Esophagus muscularis mucosa (tissue), 4 donors: ENCODE measurements at regions not wholly inside any gene's neighbourhood (a gene's known extent, or its start where the extent isn't known, plus 50 kb on each side); places are given as distances from the start of the nearest gene placed in this dataset.

Source experiments
- EP300 ChIP-seq: sonication (generic); formaldehyde crosslinking; IDR thresholded peaks from one replicate; pipeline ENCODE4 v1.6.1; 2017; ENCODE audit warnings: antibody characterized with exemption
- POLR2A ChIP-seq: fragments of 450-650 bp; IDR thresholded peaks from one replicate; pipeline ENCODE4 v1.6.1; 2017; ENCODE audit warnings: antibody characterized with exemption, moderate library complexity, mild to moderate bottlenecking, low read depth
- POLR2AphosphoS5 ChIP-seq, 2 donors: sonication (generic); formaldehyde crosslinking; IDR thresholded peaks; one replicate each; pipeline ENCODE4 v1.6.1; 2017; ENCODE audit warnings: antibody characterized with exemption in 2 of 2
- TF ChIP-seq, protein P1 (sequence below), 3 experiments: fragments of 200-600 bp in 2 of 3; fragments of 450-650 bp in 1 of 3; sonication (generic) in 2 of 3; IDR thresholded peaks; one replicate each; pipeline ENCODE4 v1.5.1; 2017 to 2019; ENCODE audit warnings: antibody characterized with exemption in 3 of 3, mild to moderate bottlenecking in 2 of 3, moderate library complexity in 1 of 3

DNA sequence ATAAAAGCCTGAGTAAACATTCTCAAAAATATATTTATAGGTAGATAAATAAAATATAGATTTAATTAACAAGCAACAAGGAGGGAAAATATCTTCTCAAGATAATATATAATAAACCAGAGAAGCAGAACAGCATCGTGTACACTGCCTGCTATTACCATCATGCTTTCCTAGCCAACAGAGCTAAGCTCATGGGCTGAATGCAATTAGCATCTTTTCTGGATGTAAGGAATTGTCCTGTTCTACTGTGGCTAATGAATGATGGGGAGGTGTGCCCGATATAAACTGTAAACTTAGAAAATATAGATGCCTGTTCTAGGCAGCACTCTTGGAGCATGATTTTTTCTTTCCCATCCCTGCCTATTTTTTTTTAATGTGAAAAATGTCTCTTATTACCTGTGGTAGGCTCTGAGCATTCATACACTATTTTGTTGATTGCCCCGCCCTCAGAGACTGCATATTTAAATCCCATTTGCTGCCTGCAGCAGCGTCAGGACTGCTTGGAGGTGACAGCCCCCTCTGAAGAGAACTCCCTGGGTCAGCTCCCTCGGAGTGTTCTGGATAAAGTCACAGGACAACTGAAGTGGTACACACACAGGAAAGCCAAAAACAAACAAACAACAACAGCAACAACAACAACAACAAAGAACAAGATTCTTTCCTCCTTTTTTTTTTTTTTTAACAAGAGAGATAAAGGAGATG, 312.3 kb downstream of the SATB1 start:
- no peak for TF ChIP-seq POLR2AphosphoS5 (IDR thresholded peaks at IDR 0.05)
- TF ChIP-seq POLR2A = no peak
- TF ChIP-seq, protein P1, sequence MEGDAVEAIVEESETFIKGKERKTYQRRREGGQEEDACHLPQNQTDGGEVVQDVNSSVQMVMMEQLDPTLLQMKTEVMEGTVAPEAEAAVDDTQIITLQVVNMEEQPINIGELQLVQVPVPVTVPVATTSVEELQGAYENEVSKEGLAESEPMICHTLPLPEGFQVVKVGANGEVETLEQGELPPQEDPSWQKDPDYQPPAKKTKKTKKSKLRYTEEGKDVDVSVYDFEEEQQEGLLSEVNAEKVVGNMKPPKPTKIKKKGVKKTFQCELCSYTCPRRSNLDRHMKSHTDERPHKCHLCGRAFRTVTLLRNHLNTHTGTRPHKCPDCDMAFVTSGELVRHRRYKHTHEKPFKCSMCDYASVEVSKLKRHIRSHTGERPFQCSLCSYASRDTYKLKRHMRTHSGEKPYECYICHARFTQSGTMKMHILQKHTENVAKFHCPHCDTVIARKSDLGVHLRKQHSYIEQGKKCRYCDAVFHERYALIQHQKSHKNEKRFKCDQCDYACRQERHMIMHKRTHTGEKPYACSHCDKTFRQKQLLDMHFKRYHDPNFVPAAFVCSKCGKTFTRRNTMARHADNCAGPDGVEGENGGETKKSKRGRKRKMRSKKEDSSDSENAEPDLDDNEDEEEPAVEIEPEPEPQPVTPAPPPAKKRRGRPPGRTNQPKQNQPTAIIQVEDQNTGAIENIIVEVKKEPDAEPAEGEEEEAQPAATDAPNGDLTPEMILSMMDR (IDR thresholded peaks at IDR 0.05) = no peak
- TF ChIP-seq EP300 = no peak
